OCI-LY1 (cell line): ENCODE measurements at regions not wholly inside any gene's neighbourhood (a gene's known extent, or its start where the extent isn't known, plus 50 kb on each side); places are given as distances from the start of the nearest gene placed in this dataset.

Experiments used
- CTCF ChIP-seq: fragments of 200-600 bp; sonication (generic), shearing (Covaris generic); IDR thresholded peaks from 2 replicates; pipeline ENCODE4 v1.5.1; 2017; ENCODE audit warnings: mild to moderate bottlenecking, antibody characterized with exemption, low read length, moderate library complexity, mixed read lengths
- EZH2 ChIP-seq: fragments of 200-600 bp; sonication (generic), shearing (Covaris generic); IDR thresholded peaks from 2 replicates; pipeline ENCODE4 v1.8.0; 2017; ENCODE audit warnings: borderline replicate concordance, mixed run types, mild to moderate bottlenecking, antibody characterized with exemption, low read length, moderate library complexity, mixed read lengths

GRCh38 chr5:74949976-74950375 is 83.8 kb upstream of the FAM169A start:
- TF ChIP-seq CTCF (no peak), EZH2 (no peak)
